Mesodermal cell (in vitro differentiated cells): ENCODE measurements at regions not wholly inside any gene's neighbourhood (a gene's known extent, or its start where the extent isn't known, plus 50 kb on each side); places are given as distances from the start of the nearest gene placed in this dataset.

ENCODE experiments used
- H3K27ac ChIP-seq: 2 replicates; pipeline ENCODE4 v1.7.0; 2013; ENCODE audit warnings: mild to moderate bottlenecking, low read depth, low read length, moderate library complexity; ENCODE audit not compliant: severe bottlenecking
- H3K36me3 ChIP-seq: 2 replicates; pipeline ENCODE4 v1.7.1; 2013; ENCODE audit warnings: mild to moderate bottlenecking, low read length, moderate library complexity; ENCODE audit not compliant: control insufficient read depth, insufficient read depth
- H3K4me1 ChIP-seq: one replicate; pipeline ENCODE4 v1.7.1; 2013; ENCODE audit warnings: mild to moderate bottlenecking, low read length; ENCODE audit not compliant: insufficient read depth, control insufficient read depth, poor library complexity, severe bottlenecking
- H3K4me3 ChIP-seq: 2 replicates; pipeline ENCODE4 v1.7.0; 2013; ENCODE audit warnings: low read length, control low read depth, mild to moderate bottlenecking; ENCODE audit not compliant: insufficient read depth, poor library complexity, severe bottlenecking; ENCODE audit errors: extremely low read depth
- H3K9me3 ChIP-seq: 2 replicates; pipeline ENCODE4 v1.7.1; 2013; ENCODE audit warnings: mild to moderate bottlenecking, low read length, moderate library complexity; ENCODE audit not compliant: control insufficient read depth
- WGBS, 2 experiments: methylation state at CpG; one replicate each; pipeline ENCODE4 v1.1.5; 2013; ENCODE audit warnings: missing lambda C conversion rate in 2 of 2; ENCODE audit not compliant: insufficient coverage in 2 of 2; 5-methylcytosine and 5-hydroxymethylcytosine counted together

- no CpG with 5 or more reads among the region's 1 CpG for WGBS, 2 experiments
- Histone ChIP-seq H3K36me3 (no peaks in the 10 kb centered on the region), H3K4me3 (no peak overlapping the region), H3K27ac (no peak overlapping the region), H3K9me3 (peaks cover 7% of the 10 kb centered on the region), H3K4me1 (no peaks in the 10 kb centered on the region)
Measured at GRCh38 chr6:165956874-165957273, 210.8 kb downstream of the TBXT start.

DNA sequence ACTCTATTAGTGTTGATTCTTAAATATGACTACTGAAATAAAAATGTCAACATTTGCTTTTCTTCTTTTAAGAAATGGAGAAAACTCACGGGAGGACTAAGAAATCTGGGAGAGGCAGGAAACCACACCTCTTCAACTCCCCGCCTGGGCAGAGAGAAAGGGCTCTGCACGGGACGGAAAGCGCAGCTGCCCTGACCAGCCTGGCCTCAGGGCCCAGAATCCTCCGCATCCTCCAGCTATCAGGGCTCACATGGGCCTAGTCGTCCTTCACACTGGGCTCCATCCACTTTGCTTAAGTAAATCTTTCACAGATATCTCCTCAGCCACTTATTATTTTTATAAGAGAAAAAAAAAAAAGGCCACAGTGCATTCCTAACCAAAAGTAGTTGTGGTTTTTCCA lies 215.1 kb downstream of the TBXT start:
- Histone ChIP-seq H3K27ac (no peak overlapping the region), H3K36me3 (no peaks in the 10 kb centered on the region), H3K4me1 (no peaks in the 10 kb centered on the region), H3K9me3 (peaks cover under 1% of the 10 kb centered on the region), H3K4me3 (no peak overlapping the region)
- WGBS, 2 experiments: 72 to 79% methylated on average over 2 of the region's 7 CpGs

DNA sequence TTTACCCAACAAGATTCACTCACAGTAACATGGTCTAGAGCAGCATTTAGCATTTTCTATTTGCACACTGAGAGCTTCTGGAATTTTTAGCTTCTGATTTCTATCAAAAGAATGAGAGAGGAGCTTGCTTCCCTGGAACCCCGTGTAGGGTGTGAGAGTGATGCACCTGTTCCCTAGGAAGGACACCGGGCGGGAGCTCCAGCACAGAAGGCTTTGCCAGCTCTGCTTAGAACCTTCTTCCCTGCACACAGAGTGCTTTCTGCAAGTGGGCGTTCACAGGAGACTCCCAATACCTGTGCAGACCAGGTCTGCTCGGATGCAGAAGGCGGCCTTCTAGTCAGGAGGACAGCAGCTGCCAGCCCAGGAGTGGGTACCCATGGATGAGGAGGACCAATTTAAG lies 217.3 kb downstream of the TBXT start:
- Histone ChIP-seq H3K9me3 (no peaks in the 10 kb centered on the region), H3K36me3 (no peaks in the 10 kb centered on the region), H3K27ac (no peak overlapping the region), H3K4me1 (no peaks in the 10 kb centered on the region), H3K4me3 (no peak overlapping the region)
- 84 to 88% methylated on average over 3 to 4 of the region's 6 CpGs for WGBS, 2 experiments

DNA sequence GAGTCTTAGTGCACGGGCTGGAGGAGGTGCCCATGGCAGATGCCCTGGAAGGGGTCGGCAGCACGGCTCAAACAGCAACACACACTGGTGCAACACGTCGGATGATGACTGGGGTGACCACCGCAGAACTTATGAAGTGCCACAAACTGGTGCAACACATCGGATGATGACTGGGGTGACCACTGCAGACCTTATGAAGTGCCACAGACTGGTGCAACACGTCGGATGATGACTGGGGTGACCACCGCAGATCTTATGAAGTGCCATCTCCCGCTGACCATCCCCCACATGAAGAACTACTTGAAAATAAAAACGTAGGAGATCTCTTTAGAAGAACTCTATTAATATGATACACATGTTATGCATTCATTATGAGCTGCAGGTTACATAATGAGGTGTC lies 218.3 kb downstream of the TBXT start:
- Histone ChIP-seq H3K27ac (no peak overlapping the region), H3K4me1 (no peaks in the 10 kb centered on the region), H3K9me3 (no peaks in the 10 kb centered on the region), H3K4me3 (no peak overlapping the region), H3K36me3 (no peaks in the 10 kb centered on the region)
- WGBS, 2 experiments: 89 to 90% methylated on average over 9 to 10 of the region's 12 CpGs

GRCh38 chr6:165944002-165944466 lies 223.6 kb downstream of the TBXT start:
- WGBS, 2 experiments: no CpG with 5 or more reads among the region's 2 CpGs
- no peak overlapping the region for H3K27ac ChIP-seq

DNA sequence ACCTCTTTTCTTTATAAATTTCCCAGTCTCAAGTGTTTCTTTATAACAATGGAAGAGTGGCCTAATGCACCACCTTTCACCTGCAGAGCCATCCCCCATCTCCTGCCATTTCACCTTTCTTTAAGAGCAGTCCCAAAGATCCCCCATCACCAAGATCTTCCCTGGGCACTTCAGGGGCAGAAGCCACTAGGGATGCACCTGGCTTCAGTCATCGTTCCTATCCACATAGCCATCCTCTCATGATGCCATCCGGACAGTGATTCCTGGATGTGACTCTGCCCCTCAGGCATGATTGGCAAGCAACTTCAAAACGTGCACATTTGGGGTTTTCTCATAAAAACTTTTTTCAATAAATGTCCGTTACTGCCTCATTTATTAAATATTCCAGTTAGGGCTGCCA lies 225.9 kb downstream of the TBXT start:
- 70 to 73% methylated on average over 3 of the region's 4 CpGs for WGBS, 2 experiments
- Histone ChIP-seq H3K27ac (no peak overlapping the region), H3K4me1 (no peaks in the 10 kb centered on the region), H3K9me3 (no peaks in the 10 kb centered on the region), H3K4me3 (no peak overlapping the region), H3K36me3 (no peaks in the 10 kb centered on the region)

More at GRCh38 chr6:165944002-165944466, 223.6 kb downstream of the TBXT start:
- Histone ChIP-seq H3K9me3 (no peaks in the 10 kb centered on the region), H3K4me3 (no peak overlapping the region), H3K36me3 (no peaks in the 10 kb centered on the region), H3K4me1 (no peaks in the 10 kb centered on the region)

- Histone ChIP-seq H3K9me3 (no peaks in the 10 kb centered on the region), H3K4me1 (no peaks in the 10 kb centered on the region), H3K36me3 (no peaks in the 10 kb centered on the region), H3K27ac (no peak overlapping the region), H3K4me3 (no peak overlapping the region)
- 82 to 87% methylated on average over 4 of the region's 5 CpGs for WGBS, 2 experiments
Measured at GRCh38 chr6:165941249-165941775, 226.3 kb downstream of the TBXT start.

- H3K9me3 ChIP-seq: no peaks in the 10 kb centered on the region
- no peaks in the 10 kb centered on the region for H3K36me3 ChIP-seq
- 91 to 92% methylated on average over 22 to 26 of the region's 26 CpGs for WGBS, 2 experiments
- H3K27ac ChIP-seq: no peak overlapping the region
- H3K4me1 ChIP-seq: no peaks in the 10 kb centered on the region
- no peak overlapping the region for H3K4me3 ChIP-seq
Measured at GRCh38 chr6:165940366-165940765, 227.3 kb downstream of the TBXT start.

GRCh38 chr6:165939601-165940290 lies 227.9 kb downstream of the TBXT start:
- no peaks in the 10 kb centered on the region for H3K36me3 ChIP-seq
- no peaks in the 10 kb centered on the region for H3K9me3 ChIP-seq
- no peak overlapping the region for H3K27ac ChIP-seq
- no peak overlapping the region for H3K4me3 ChIP-seq
- no peaks in the 10 kb centered on the region for H3K4me1 ChIP-seq
- WGBS, 2 experiments: 89 to 93% methylated on average over 6 to 9 of the region's 10 CpGs

DNA sequence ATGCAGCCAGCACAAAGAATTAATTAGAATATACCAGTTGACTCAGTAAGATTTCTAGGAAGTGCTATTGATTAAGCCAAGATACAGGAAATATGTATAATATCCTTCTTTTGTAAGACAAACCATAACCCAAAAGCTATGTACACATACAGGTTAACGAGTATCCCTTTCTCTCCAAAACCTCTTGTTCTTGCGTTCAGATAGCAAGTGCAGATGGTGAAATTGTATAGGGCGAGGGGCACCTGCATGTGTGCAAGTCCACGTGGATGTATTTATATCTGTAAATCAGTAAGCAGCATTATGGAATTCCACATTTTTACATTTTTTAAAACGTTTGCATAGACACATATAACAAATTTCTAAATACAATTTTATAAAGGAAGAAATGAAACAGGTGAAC lies 228.6 kb downstream of the TBXT start:
- Histone ChIP-seq H3K27ac (no peak overlapping the region), H3K4me1 (no peaks in the 10 kb centered on the region), H3K4me3 (no peak overlapping the region), H3K9me3 (no peaks in the 10 kb centered on the region), H3K36me3 (no peaks in the 10 kb centered on the region)
- no CpG with 5 or more reads among the region's 5 CpGs for WGBS, 2 experiments

DNA sequence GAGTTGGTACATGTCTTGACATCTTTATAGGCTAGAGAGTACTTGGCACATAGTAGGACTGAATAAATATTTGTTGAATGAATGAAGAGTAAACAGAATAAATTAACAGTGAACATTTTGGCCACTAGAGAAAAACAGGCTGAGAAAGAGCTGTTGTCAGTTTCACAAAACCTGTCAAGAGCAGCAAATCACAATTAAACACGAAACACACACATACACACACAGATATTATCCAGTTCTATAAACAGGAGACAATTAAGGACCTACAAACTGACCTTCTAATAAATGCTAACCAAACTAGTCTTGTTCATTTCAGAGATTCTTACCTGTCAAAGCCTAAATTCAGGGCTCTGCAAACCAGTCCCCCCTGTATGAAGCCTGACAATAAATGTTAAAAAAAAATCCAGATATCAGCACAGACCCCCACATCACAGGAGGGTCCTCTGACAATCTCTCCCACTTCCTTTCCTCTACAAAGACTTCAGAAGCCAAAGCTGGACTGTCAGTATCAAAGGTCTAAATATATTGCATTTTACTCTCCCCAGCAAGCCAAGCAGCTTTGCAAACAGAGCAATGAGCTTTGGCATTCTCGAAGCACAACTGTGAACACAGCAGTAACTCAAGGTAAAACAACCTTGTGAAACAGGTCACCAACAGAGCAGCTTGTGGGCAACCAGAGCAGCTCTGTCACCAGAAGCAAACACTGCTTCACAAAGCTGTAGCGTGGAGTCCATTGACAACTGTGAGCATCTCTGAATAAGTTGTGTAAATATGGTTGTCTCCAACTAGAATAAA lies 229.9 kb downstream of the TBXT start:
- no peaks in the 10 kb centered on the region for H3K9me3 ChIP-seq
- no peak overlapping the region for H3K4me3 ChIP-seq
- H3K4me1 ChIP-seq: no peaks in the 10 kb centered on the region
- 75 to 81% methylated on average over 2 to 3 of the region's 3 CpGs for WGBS, 2 experiments
- no peaks in the 10 kb centered on the region for H3K36me3 ChIP-seq
- H3K27ac ChIP-seq: no peak overlapping the region
